ENCODE measurements at regions not wholly inside any gene's neighbourhood (a gene's known extent, or its start where the extent isn't known, plus 50 kb on each side); places are given as distances from the start of the nearest gene placed in this dataset.

GRCh38 chr15:70580958-70581357, 182.4 kb downstream of the UACA start:
- H3K4me1 ChIP-seq, result peaks cover 4 to 21% (median 9%) of the 10 kb centered on the region in 4 donors
- no peaks in the 10 kb centered on the region for H3K36me3 ChIP-seq
- H3K27ac ChIP-seq (replicated peaks in 1 of 4), result no peak overlapping the region
- WGBS, result 82% methylated on average over 6 of the region's 6 CpGs
- no peak for DNase-seq (ENCODE audit: extremely low spot score)
- intact Hi-C loops (cut with DNase I), result no loop called here
- H3K4me3 ChIP-seq, result no peak overlapping the region
- H3K9me3 ChIP-seq, result no peaks in the 10 kb centered on the region
- peaks cover 0 to 16% (median 0%) of the 10 kb centered on the region in 4 donors for H3K27me3 ChIP-seq
- no peak for TF ChIP-seq POLR2A (IDR thresholded peaks at IDR 0.05; ENCODE audit: low read depth)
- TF ChIP-seq POLR2AphosphoS5 (IDR thresholded peaks at IDR 0.05), result no peak
- no peak for TF ChIP-seq CTCF (IDR thresholded peaks at IDR 0.05)
- TF ChIP-seq EP300 (IDR thresholded peaks at IDR 0.05), result no peak

- no peak overlapping the region for H3K27ac ChIP-seq (replicated peaks in 1 of 4)
- no peak for DNase-seq (ENCODE audit: extremely low spot score)
- no peaks in the 10 kb centered on the region for H3K36me3 ChIP-seq
- intact Hi-C loops (cut with DNase I), result no loop called here
- peaks cover 0 to 9% (median 0%) of the 10 kb centered on the region in 4 donors for H3K27me3 ChIP-seq
- H3K9me3 ChIP-seq, result no peaks in the 10 kb centered on the region
- H3K4me3 ChIP-seq, result no peak overlapping the region
- TF ChIP-seq EP300 (IDR thresholded peaks at IDR 0.05), result no peak
- TF ChIP-seq POLR2A (IDR thresholded peaks at IDR 0.05; ENCODE audit: low read depth), result no peak
- no peak for TF ChIP-seq POLR2AphosphoS5 (IDR thresholded peaks at IDR 0.05)
- H3K4me1 ChIP-seq, result peaks cover 3 to 14% (median 4%) of the 10 kb centered on the region in 4 donors
- WGBS, result 76% methylated on average over 10 of the region's 10 CpGs
These were observed 183.1 kb downstream of the UACA start for GRCh38 chr15:70580286-70580685.

- Histone ChIP-seq H3K36me3 (no peaks in the 10 kb centered on the region), H3K4me1 (peaks cover 0 to 9% (median 0%) of the 10 kb centered on the region in 4 donors), H3K27me3 (peaks cover 0 to 4% (median 0%) of the 10 kb centered on the region in 4 donors), H3K27ac (replicated peaks in 1 of 4) (no peak overlapping the region), H3K9me3 (no peaks in the 10 kb centered on the region), H3K4me3 (no peak overlapping the region)
- no peak for DNase-seq (ENCODE audit: extremely low spot score)
- no peak for TF ChIP-seq POLR2A (IDR thresholded peaks at IDR 0.05; ENCODE audit: low read depth)
- TF ChIP-seq CTCF (IDR thresholded peaks at IDR 0.05), result no peak
- TF ChIP-seq POLR2AphosphoS5 (IDR thresholded peaks at IDR 0.05), result no peak
- no peak for TF ChIP-seq EP300 (IDR thresholded peaks at IDR 0.05)
- intact Hi-C loops (cut with DNase I), result no loop called here
- WGBS, result 82% methylated on average over 3 of the region's 3 CpGs
These were observed 183.6 kb downstream of the UACA start for GRCh38 chr15:70579766-70580165.

- H3K27me3 ChIP-seq, result no peaks in the 10 kb centered on the region
- no peaks in the 10 kb centered on the region for H3K36me3 ChIP-seq
- intact Hi-C loops (cut with DNase I), result no loop called here
- H3K27ac ChIP-seq (replicated peaks in 1 of 4), result no peak overlapping the region
- WGBS, result 99% methylated on average over 8 of the region's 10 CpGs
- no peak for DNase-seq (ENCODE audit: extremely low spot score)
- no peaks in the 10 kb centered on the region for H3K9me3 ChIP-seq
- no peak overlapping the region for H3K4me3 ChIP-seq
- peaks cover 0 to 8% (median 0%) of the 10 kb centered on the region in 4 donors for H3K4me1 ChIP-seq
- TF ChIP-seq POLR2A (IDR thresholded peaks at IDR 0.05; ENCODE audit: low read depth), result no peak
- TF ChIP-seq CTCF (IDR thresholded peaks at IDR 0.05), result no peak
- TF ChIP-seq POLR2AphosphoS5 (IDR thresholded peaks at IDR 0.05), result no peak
- no peak for TF ChIP-seq EP300 (IDR thresholded peaks at IDR 0.05)
These were observed 185.2 kb downstream of the UACA start for GRCh38 chr15:70578196-70578595.

GRCh38 chr15:70576696-70577095, 186.7 kb downstream of the UACA start:
- H3K4me1 ChIP-seq, result no peaks in the 10 kb centered on the region
- TF ChIP-seq POLR2A (IDR thresholded peaks at IDR 0.05; ENCODE audit: low read depth) (no peak), POLR2AphosphoS5 (IDR thresholded peaks at IDR 0.05) (no peak), CTCF (IDR thresholded peaks at IDR 0.05) (no peak), EP300 (IDR thresholded peaks at IDR 0.05) (no peak)
- no peaks in the 10 kb centered on the region for H3K9me3 ChIP-seq
- intact Hi-C loops (cut with DNase I), result no loop called here
- WGBS, result 73% methylated on average over 4 of the region's 4 CpGs
- H3K4me3 ChIP-seq, result no peak overlapping the region
- no peaks in the 10 kb centered on the region for H3K27me3 ChIP-seq
- H3K27ac ChIP-seq (replicated peaks in 1 of 4), result no peak overlapping the region
- H3K36me3 ChIP-seq, result no peaks in the 10 kb centered on the region
- DNase-seq (ENCODE audit: extremely low spot score), result no peak
